ENCODE measurements at regions not wholly inside any gene's neighbourhood (a gene's known extent, or its start where the extent isn't known, plus 50 kb on each side); places are given as distances from the start of the nearest gene placed in this dataset.

DNA sequence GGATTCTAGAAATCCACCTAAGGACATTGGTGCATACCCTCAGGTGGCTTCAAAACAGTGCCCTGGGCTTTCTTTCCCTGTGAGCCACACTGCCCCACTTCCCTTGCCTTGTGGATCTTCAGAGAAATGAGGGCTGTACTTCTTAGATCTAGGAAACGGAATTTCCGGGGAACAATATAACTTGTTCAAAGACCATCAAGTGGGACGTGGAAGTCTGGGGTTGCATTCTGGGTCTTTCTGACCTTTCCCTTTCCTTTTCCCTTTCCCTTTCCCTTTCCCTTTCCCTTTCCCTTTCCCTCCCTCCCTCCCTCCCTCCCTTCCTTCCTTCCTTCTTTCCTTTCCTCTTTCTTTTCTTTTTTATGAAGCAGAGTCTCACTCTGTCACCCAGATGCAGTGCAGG is 97.1 kb upstream of the SALL1 start:
- Histone ChIP-seq H3K4me2 (ENCODE audit: insufficient read depth, low read length) (no peak overlapping the region), H3K79me2 (ENCODE audit: insufficient read depth, low read length) (no peaks in the 10 kb centered on the region), H2AFZ (ENCODE audit: low read length) (no peak overlapping the region), H3K4me3 (ENCODE audit: insufficient read depth, low read length) (no peak overlapping the region), H3K27me3 (ENCODE audit: insufficient read depth, low read length) (no peaks in the 10 kb centered on the region), H3K9me3 (ENCODE audit: low read depth, low read length) (no peaks in the 10 kb centered on the region), H3K36me3 (ENCODE audit: insufficient read depth, low read length) (no peaks in the 10 kb centered on the region), H3K4me1 (ENCODE audit: insufficient read depth, low read length) (no peaks in the 10 kb centered on the region), H4K20me1 (ENCODE audit: insufficient read depth, low read length) (no peaks in the 10 kb centered on the region), H3K27ac (ENCODE audit: low read depth, low read length) (no peak overlapping the region)
- DNase-seq (ENCODE audit: insufficient read length, low spot score, missing footprints), result no peak
- TF ChIP-seq, protein P1, sequence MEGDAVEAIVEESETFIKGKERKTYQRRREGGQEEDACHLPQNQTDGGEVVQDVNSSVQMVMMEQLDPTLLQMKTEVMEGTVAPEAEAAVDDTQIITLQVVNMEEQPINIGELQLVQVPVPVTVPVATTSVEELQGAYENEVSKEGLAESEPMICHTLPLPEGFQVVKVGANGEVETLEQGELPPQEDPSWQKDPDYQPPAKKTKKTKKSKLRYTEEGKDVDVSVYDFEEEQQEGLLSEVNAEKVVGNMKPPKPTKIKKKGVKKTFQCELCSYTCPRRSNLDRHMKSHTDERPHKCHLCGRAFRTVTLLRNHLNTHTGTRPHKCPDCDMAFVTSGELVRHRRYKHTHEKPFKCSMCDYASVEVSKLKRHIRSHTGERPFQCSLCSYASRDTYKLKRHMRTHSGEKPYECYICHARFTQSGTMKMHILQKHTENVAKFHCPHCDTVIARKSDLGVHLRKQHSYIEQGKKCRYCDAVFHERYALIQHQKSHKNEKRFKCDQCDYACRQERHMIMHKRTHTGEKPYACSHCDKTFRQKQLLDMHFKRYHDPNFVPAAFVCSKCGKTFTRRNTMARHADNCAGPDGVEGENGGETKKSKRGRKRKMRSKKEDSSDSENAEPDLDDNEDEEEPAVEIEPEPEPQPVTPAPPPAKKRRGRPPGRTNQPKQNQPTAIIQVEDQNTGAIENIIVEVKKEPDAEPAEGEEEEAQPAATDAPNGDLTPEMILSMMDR (IDR thresholded peaks at IDR 0.05; ENCODE audit: extremely low read depth, low read depth, low read length), result no peak

DNA sequence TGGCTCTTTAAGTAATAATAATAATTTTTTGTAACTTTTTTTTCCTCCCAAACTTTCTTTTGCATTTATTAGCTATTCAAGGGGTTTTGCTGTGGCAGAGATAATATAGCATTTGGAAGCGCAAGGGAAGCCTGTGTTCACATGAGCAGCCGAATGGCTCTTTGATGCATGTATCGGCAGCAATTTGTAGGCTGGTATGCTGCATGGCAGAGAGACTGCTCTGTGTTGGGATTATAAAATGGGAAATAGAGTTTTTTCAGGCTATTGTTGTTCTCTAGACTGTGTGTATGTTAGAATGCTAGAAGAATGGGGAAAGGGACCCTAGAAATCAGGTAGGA is 94.6 kb upstream of the SALL1 start:
- no peak overlapping the region for H3K4me2 ChIP-seq (ENCODE audit: insufficient read depth, low read length)
- H3K4me1 ChIP-seq (ENCODE audit: insufficient read depth, low read length), result no peaks in the 10 kb centered on the region
- DNase-seq (ENCODE audit: insufficient read length, low spot score, missing footprints), result no peak
- H3K27me3 ChIP-seq (ENCODE audit: insufficient read depth, low read length), result no peaks in the 10 kb centered on the region
- no peaks in the 10 kb centered on the region for H4K20me1 ChIP-seq (ENCODE audit: insufficient read depth, low read length)
- no peaks in the 10 kb centered on the region for H3K79me2 ChIP-seq (ENCODE audit: insufficient read depth, low read length)
- no peaks in the 10 kb centered on the region for H3K9me3 ChIP-seq (ENCODE audit: low read depth, low read length)
- no peaks in the 10 kb centered on the region for H3K36me3 ChIP-seq (ENCODE audit: insufficient read depth, low read length)
- no peak overlapping the region for H3K27ac ChIP-seq (ENCODE audit: low read depth, low read length)
- no peak overlapping the region for H3K4me3 ChIP-seq (ENCODE audit: insufficient read depth, low read length)
- TF ChIP-seq, protein P1 (IDR thresholded peaks at IDR 0.05; ENCODE audit: extremely low read depth, low read depth, low read length), result no peak
- H2AFZ ChIP-seq (ENCODE audit: low read length), result no peak overlapping the region

- Histone ChIP-seq H4K20me1 (ENCODE audit: insufficient read depth, low read length) (no peaks in the 10 kb centered on the region), H3K4me2 (ENCODE audit: insufficient read depth, low read length) (no peak overlapping the region), H3K36me3 (ENCODE audit: insufficient read depth, low read length) (no peaks in the 10 kb centered on the region), H2AFZ (ENCODE audit: low read length) (no peak overlapping the region), H3K79me2 (ENCODE audit: insufficient read depth, low read length) (no peaks in the 10 kb centered on the region), H3K9me3 (ENCODE audit: low read depth, low read length) (no peaks in the 10 kb centered on the region), H3K4me3 (ENCODE audit: insufficient read depth, low read length) (no peak overlapping the region), H3K27me3 (ENCODE audit: insufficient read depth, low read length) (no peaks in the 10 kb centered on the region), H3K27ac (ENCODE audit: low read depth, low read length) (no peak overlapping the region), H3K4me1 (ENCODE audit: insufficient read depth, low read length) (no peaks in the 10 kb centered on the region)
- TF ChIP-seq, protein P1 (IDR thresholded peaks at IDR 0.05; ENCODE audit: extremely low read depth, low read depth, low read length), result no peak
- no peak for DNase-seq (ENCODE audit: insufficient read length, low spot score, missing footprints)
Measured at GRCh38 chr16:51244887-51245657, 94.0 kb upstream of the SALL1 start.

GRCh38 chr16:51243936-51244436 is 92.9 kb upstream of the SALL1 start:
- H3K27ac ChIP-seq (ENCODE audit: low read depth, low read length), result no peak overlapping the region
- no peak overlapping the region for H3K4me2 ChIP-seq (ENCODE audit: insufficient read depth, low read length)
- no peaks in the 10 kb centered on the region for H4K20me1 ChIP-seq (ENCODE audit: insufficient read depth, low read length)
- H3K4me1 ChIP-seq (ENCODE audit: insufficient read depth, low read length), result no peaks in the 10 kb centered on the region
- H2AFZ ChIP-seq (ENCODE audit: low read length), result no peak overlapping the region
- TF ChIP-seq, protein P1 (IDR thresholded peaks at IDR 0.05; ENCODE audit: extremely low read depth, low read depth, low read length), result no peak
- no peaks in the 10 kb centered on the region for H3K9me3 ChIP-seq (ENCODE audit: low read depth, low read length)
- H3K79me2 ChIP-seq (ENCODE audit: insufficient read depth, low read length), result no peaks in the 10 kb centered on the region
- no peak for DNase-seq (ENCODE audit: insufficient read length, low spot score, missing footprints)
- H3K27me3 ChIP-seq (ENCODE audit: insufficient read depth, low read length), result no peaks in the 10 kb centered on the region
- no peaks in the 10 kb centered on the region for H3K36me3 ChIP-seq (ENCODE audit: insufficient read depth, low read length)
- H3K4me3 ChIP-seq (ENCODE audit: insufficient read depth, low read length), result no peak overlapping the region
